GM12801 (cell line): ENCODE measurements at regions not wholly inside any gene's neighbourhood (a gene's known extent, or its start where the extent isn't known, plus 50 kb on each side); places are given as distances from the start of the nearest gene placed in this dataset.

Experiments used
- CTCF ChIP-seq: IDR thresholded peaks from one replicate; pipeline ENCODE4 v1.5.1; 2011; ENCODE audit warnings: control low read depth; ENCODE audit not compliant: insufficient read length; ENCODE audit errors: extremely low read depth

- no peak for TF ChIP-seq CTCF
These were observed 62.2 kb upstream of the PDE10A start for GRCh38 chr6:165725201-165725600.

GRCh38 chr6:165723326-165723725, 60.3 kb upstream of the PDE10A start:
- no peak for TF ChIP-seq CTCF

- no peak for TF ChIP-seq CTCF
These were observed 59.0 kb upstream of the PDE10A start for GRCh38 chr6:165722022-165722421.

GRCh38 chr6:165721356-165721755, 58.3 kb upstream of the PDE10A start:
- no peak for TF ChIP-seq CTCF

GRCh38 chr6:165718491-165718891, 55.5 kb upstream of the PDE10A start:
- no peak for TF ChIP-seq CTCF

GRCh38 chr6:165717732-165718465, 54.9 kb upstream of the PDE10A start:
- no peak for TF ChIP-seq CTCF

GRCh38 chr6:165716886-165717285, 53.8 kb upstream of the PDE10A start:
- TF ChIP-seq CTCF, result no peak

- no peak for TF ChIP-seq CTCF
These were observed 52.4 kb upstream of the PDE10A start for GRCh38 chr6:165715428-165715827.
